DND-41 (cell line): ENCODE measurements at regions not wholly inside any gene's neighbourhood (a gene's known extent, or its start where the extent isn't known, plus 50 kb on each side); places are given as distances from the start of the nearest gene placed in this dataset.

Source experiments
- EZH2 ChIP-seq: IDR thresholded peaks from 3 replicates; pipeline ENCODE4 v1.6.1; 2012; ENCODE audit warnings: borderline replicate concordance, low read depth, mild to moderate bottlenecking, moderate library complexity, low read length, inconsistent platforms; ENCODE audit not compliant: severe bottlenecking
- TF ChIP-seq, protein P1 (sequence below): IDR thresholded peaks from 2 replicates; pipeline ENCODE4 v1.5.1; 2012; ENCODE audit warnings: borderline replicate concordance, low read length, moderate library complexity, mild to moderate bottlenecking; ENCODE audit not compliant: poor library complexity, severe bottlenecking; ENCODE audit errors: extremely low read depth

DNA sequence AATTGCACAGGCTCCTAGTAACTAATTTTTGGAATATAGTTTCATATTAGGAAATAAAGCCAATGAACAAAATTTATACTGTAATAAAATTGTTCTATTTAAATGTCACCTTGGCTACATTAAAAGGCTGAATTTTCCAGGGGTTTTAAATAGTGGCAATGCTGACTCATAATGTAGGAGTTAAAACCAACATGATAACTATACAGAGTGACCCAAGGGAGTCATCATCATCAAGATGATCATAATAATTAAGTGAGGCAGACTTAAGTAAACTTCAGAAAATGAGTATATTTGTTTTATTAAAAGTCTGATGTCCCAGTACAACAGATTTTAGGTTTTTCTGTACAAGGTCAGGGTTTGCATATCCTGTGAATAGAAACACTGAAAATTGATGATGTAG lies 183.4 kb downstream of the PLPPR4 start:
- TF ChIP-seq, protein P1, sequence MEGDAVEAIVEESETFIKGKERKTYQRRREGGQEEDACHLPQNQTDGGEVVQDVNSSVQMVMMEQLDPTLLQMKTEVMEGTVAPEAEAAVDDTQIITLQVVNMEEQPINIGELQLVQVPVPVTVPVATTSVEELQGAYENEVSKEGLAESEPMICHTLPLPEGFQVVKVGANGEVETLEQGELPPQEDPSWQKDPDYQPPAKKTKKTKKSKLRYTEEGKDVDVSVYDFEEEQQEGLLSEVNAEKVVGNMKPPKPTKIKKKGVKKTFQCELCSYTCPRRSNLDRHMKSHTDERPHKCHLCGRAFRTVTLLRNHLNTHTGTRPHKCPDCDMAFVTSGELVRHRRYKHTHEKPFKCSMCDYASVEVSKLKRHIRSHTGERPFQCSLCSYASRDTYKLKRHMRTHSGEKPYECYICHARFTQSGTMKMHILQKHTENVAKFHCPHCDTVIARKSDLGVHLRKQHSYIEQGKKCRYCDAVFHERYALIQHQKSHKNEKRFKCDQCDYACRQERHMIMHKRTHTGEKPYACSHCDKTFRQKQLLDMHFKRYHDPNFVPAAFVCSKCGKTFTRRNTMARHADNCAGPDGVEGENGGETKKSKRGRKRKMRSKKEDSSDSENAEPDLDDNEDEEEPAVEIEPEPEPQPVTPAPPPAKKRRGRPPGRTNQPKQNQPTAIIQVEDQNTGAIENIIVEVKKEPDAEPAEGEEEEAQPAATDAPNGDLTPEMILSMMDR, result no peak
- TF ChIP-seq EZH2, result no peak
